Body of pancreas (tissue), 4 donors: ENCODE measurements at regions not wholly inside any gene's neighbourhood (a gene's known extent, or its start where the extent isn't known, plus 50 kb on each side); places are given as distances from the start of the nearest gene placed in this dataset.

Source experiments
- CTCF ChIP-seq, 7 experiments: fragments of 450-650 bp in 4 of 7; fragments of 200-600 bp in 3 of 7; sonication (generic) in 3 of 7; IDR thresholded peaks; one replicate each; pipeline ENCODE4 v1.5.1; 2016 to 2019; ENCODE audit warnings: antibody characterized with exemption in 7 of 7
- POLR2A ChIP-seq, 3 donors: fragments of 450-650 bp; IDR thresholded peaks; one replicate each; pipeline ENCODE4 v1.6.1; 2016; ENCODE audit warnings: antibody characterized with exemption in 3 of 3, mild to moderate bottlenecking in 2 of 3

- peak in 1 of 7 experiments; percentile 3 for TF ChIP-seq CTCF (IDR thresholded peaks at IDR 0.05)
- TF ChIP-seq POLR2A (IDR thresholded peaks at IDR 0.05): no peak
Observed at GRCh38 chr12:42024495-42024830, 120.2 kb downstream of the GXYLT1 start.
